Sciatic nerve (tissue), 2 donors: ENCODE measurements at regions not wholly inside any gene's neighbourhood (a gene's known extent, or its start where the extent isn't known, plus 50 kb on each side); places are given as distances from the start of the nearest gene placed in this dataset.

ENCODE experiments used
- ATAC-seq: fragments of 200-7000 bp; cut with Tn5 transposase; one replicate; pipeline ENCODE4 v1.9.1; 2020; ENCODE audit warnings: mild to moderate bottlenecking, moderate library complexity
- DNase-seq: peaks from one replicate; pipeline ENCODE4 v3.0.0-alpha.2; 2020; ENCODE audit warnings: low spot score
- intact Hi-C: fragments of 100-400 bp; cut with DNase I; formaldehyde crosslinking; loops from one replicate; pipeline ENCODE4 v1.14.2; 2022
- donor health status: DM: no; HTN: no; CAD: no.
- donor health status: DM: no; HTN: no; CAD: no.

DNA sequence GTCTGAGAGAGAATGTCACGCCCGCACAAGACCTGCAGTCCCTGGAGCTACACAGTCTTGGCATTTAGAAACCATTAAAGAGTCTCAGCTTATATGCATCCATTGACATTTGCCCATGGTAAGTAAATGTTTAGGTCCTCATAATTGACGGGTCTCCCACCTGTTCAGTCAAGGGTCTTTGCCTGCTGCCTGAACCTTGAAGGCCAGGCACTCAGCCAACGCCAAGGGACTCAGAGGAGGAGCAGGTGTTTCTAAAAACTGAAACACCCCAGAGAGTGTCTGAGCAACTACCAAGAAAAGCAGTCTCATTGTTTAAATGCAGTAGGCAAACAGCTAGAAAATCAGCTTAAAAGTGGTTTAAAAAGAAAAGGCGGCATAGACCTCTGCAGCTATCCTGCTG lies 264.7 kb upstream of the AKR1E2 start:
- intact Hi-C loops = no loop called here

GRCh38 chr10:4557469-4557868 lies 268.5 kb upstream of the AKR1E2 start:
- intact Hi-C loops = no loop called here
- ATAC-seq (no peak), DNase-seq (no peak)

More for the DNA sequence above, 264.7 kb upstream of the AKR1E2 start:
- DNase-seq = no peak
- ATAC-seq = no peak

DNA sequence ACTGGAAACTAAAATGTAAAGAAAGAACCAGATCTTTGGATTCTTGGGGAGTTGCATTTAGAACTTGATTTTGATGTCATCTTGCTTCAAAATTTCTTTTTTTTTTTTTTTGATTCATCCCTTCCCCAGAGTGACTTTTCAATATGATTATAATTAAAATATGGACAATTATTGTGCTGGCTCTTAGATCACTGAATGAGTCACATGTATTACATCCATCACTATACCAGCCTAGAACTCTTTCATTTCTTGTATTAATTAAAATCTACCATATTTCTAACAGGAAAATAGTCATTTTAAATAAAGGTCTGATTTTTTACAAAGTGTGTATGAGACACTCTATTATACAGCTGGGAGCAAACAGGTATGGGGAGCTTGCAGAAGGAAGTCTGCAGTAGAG lies 269.5 kb upstream of the AKR1E2 start:
- intact Hi-C loops = no loop called here
- DNase-seq (no peak), ATAC-seq (no peak)

DNA sequence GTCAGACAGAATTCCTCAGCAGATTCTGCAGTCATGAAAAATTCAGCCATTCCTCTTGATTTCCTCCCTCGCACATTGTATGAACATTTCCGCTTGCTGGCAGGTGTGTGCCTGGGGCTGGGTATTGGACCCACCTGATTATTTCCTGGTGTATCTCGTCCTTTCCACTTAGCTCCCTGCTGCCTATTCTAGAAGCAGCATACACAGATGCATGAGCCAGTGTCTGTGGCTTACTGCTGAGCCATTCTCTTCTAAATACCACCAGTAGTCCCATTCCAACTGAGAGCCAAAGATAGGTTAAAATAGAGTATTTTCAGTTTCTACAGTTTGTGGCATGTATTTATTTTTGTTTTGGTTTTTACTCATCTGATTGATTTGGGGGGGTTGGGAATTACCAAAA lies 270.1 kb upstream of the AKR1E2 start:
- ATAC-seq (no peak), DNase-seq (no peak)
- intact Hi-C loops = no loop called here

DNA sequence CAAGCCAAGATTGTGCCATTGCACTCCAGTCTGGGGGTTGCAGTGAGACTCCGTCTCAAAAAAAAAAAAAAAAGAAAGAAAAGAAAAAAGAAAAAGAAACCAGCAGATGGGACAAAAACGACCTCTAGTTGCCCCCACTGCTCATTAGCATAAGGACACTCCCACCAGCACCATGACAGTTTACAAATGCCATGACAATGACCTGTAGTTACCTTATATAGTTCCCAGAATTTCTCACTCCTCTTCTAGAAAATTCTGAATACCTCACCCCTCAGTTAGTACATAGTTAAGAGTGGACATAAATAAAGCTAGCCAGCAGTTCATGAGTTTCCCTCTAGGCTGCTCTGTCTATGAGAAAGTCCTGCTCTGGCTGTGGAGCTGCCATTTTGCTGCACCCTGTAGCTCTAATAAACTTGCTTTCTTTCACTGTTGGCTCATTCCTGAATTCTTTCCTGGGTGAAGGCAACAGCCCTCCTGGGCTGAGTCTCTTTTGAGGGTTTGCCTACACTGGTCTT lies 276.8 kb upstream of the AKR1E2 start:
- intact Hi-C loops = no loop called here
- ATAC-seq (no peak), DNase-seq (no peak)

DNA sequence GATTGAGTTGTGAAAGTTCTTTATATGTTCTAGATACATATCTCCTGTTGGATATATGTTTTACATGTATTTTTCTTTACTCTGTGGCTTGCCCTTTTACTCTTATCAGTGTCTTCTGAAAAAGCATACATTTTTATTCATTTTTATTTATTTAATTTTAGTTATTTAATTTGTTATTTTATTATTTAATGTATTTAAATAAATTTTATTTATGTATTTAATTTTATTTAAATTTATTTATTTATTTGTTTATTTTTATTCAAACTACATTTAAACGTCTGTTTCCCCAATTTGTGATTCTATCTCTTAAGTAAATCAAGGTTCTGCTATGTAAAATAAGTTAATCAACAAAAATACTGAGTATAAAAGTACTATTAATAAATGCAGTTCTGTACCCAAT lies 279.1 kb upstream of the AKR1E2 start:
- no peak for ATAC-seq
- intact Hi-C loops = no loop called here
- no peak for DNase-seq

GRCh38 chr10:4546500-4546899 lies 279.5 kb upstream of the AKR1E2 start:
- intact Hi-C loops = no loop called here
- DNase-seq (no peak), ATAC-seq (no peak)

DNA sequence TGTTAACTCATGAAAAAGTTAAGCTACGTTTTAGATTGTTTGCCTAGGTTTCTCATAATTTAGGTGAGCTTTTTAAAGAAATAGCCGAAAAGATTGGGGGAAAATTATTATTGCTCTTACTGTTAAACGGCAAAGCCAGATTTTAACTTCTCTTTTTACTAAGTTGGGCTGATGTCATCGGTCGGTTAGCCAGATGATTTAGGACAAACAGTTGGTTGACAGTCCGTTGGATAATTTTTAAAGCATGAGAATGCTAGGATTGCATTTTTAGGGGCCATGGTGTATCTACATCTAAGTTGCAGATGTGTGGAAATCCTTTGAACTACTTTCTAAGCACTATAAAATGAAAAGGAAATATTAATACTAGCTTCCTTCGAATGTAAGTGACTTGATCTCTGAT lies 280.9 kb upstream of the AKR1E2 start:
- intact Hi-C loops = no loop called here

GRCh38 chr10:4543938-4544533 lies 282.0 kb upstream of the AKR1E2 start:
- DNase-seq (no peak), ATAC-seq (no peak)
- intact Hi-C loops = no loop called here

More for the DNA sequence above, 280.9 kb upstream of the AKR1E2 start:
- DNase-seq (no peak), ATAC-seq (no peak)

- DNase-seq = no peak
- intact Hi-C loops = no loop called here
Observed at GRCh38 chr10:4541292-4541691, 284.7 kb upstream of the AKR1E2 start.

GRCh38 chr10:4538016-4538415 lies 288.0 kb upstream of the AKR1E2 start:
- intact Hi-C loops = no loop called here
- ATAC-seq (no peak), DNase-seq (no peak)

More at GRCh38 chr10:4541292-4541691, 284.7 kb upstream of the AKR1E2 start:
- ATAC-seq = no peak

DNA sequence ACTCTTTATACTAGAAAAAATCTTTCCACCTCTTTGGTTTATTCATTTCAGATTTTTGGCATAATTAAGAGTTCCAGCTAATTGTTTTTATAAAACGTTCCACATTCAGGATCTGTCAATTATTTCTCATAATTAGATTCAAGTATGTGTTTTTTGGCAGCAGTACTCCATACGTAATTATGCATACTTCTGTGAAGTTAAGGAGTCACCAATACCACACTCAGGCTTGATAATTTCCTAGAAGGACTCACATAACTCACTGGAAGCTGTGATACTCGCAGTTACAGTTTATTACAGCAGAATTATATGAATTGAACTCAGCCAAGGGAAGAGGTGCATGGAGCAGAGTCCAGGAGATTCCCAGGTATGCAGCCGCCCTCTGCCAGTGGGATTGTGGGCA lies 290.5 kb upstream of the AKR1E2 start:
- intact Hi-C loops = no loop called here
- no peak for ATAC-seq
- DNase-seq = no peak

GRCh38 chr10:4533621-4534020 lies 292.4 kb upstream of the AKR1E2 start:
- DNase-seq = no peak
- intact Hi-C loops = no loop called here
- no peak for ATAC-seq

- no peak for ATAC-seq
- intact Hi-C loops = no loop called here
- no peak for DNase-seq
Observed at GRCh38 chr10:4532976-4533375, 293.0 kb upstream of the AKR1E2 start.

DNA sequence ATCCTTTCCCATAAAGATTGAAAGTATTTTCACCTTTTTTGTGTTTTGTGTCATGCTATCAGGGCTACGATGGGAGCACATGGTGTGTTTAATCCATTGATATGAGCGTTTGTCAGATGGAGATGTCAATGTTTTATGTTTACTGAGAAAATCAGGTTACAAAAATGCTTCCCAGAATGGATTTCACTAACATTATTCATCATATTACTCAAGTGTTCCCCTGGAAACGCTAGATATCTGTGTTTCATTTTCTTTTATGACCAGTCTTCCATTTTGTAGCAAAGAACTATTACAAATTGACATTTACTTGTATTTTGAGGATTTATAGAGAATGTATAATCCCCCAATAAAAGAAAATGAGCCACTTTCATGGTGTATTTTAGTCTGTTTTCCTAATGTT lies 293.5 kb upstream of the AKR1E2 start:
- ATAC-seq (peak; percentile 76), DNase-seq (no peak)
- intact Hi-C loops = no loop called here

DNA sequence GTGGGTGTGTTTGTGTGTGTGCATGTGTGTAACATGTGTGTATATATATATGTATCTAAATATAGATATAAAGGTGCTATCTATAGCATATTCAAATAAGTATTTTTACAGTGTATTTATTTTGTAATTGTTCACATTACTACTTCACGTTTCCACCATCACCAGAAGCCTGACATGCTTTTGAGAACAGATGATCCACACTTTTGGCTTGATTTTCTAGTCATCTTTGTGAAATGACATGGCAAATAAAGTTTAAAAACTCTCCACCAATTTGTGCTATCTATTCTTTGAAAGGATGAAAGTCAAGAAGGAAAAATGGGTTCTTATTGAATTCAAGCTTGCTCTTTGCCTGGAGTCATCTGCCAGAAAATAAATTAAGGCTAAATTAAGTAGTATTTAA lies 294.0 kb upstream of the AKR1E2 start:
- intact Hi-C loops = no loop called here
- DNase-seq (no peak), ATAC-seq (no peak)

DNA sequence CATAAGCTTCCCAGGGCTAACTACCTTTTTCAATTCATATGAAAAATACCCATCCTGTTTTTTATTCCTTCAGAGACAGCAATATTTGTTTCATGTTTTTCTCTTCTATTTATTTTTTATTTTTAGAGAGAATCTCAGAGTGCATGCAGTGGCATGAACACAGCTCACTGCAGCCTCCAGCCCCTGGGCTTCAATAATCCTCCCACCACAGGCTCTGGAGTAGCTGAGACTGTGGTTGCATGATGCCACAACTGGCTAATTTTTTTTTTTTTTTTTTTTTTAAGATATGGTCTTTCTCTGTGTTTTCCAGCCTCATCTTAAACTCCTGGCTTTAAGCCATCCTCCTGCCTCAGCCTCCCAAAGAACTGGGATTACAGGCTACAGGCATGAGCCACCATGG lies 296.7 kb upstream of the AKR1E2 start:
- intact Hi-C loops = no loop called here
- no peak for ATAC-seq
- no peak for DNase-seq

- intact Hi-C loops = no loop called here
Observed at GRCh38 chr10:4527281-4527970, 298.6 kb upstream of the AKR1E2 start.

GRCh38 chr10:4526311-4526731 lies 299.7 kb upstream of the AKR1E2 start:
- intact Hi-C loops = no loop called here
- DNase-seq (no peak), ATAC-seq (peak; percentile 24)

More at GRCh38 chr10:4527281-4527970, 298.6 kb upstream of the AKR1E2 start:
- ATAC-seq (no peak), DNase-seq (no peak)

DNA sequence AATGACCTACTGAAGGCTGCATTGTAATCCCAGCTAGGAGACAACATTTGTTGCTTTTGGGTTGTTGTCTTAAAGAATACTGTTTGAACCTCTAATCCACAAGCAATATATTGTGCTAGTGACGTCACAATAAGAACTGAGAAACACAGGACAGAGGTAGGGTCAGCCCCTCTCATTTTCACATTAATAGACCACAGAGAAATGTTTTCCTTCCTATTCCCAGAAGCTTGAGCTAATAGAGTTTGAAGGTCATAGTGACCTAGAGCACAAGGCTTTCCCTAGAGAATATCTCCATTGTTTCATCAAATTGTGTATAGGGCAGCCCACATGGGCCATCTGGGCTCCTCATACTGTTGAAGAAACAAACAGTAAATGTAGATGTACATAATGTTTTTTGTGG lies 300.9 kb upstream of the AKR1E2 start:
- intact Hi-C loops = no loop called here
- no peak for DNase-seq
- ATAC-seq = peak; percentile 46
